OCI-LY7 (cell line): ENCODE measurements at regions not wholly inside any gene's neighbourhood (a gene's known extent, or its start where the extent isn't known, plus 50 kb on each side); places are given as distances from the start of the nearest gene placed in this dataset.

Source experiments
- BruUV-seq: library from RNA; stranded (reverse); fragments of 400-500 nt; replicated peaks from 2 replicates; lab custom pipeline; 2021; lab: Mats Ljungman, UMichigan
- CTCF ChIA-PET: fragments of 300-600 bp; sonication (Branson Sonifier 250); formaldehyde crosslinking; loops from one replicate; lab custom pipeline; 2022; ENCODE audit warnings: antibody characterized with exemption; ENCODE audit not compliant: unreplicated experiment; lab: Charles Lee
- POLR2A ChIA-PET: fragments of 300-600 bp; sonication (Branson Sonifier 250); formaldehyde crosslinking; loops from one replicate; lab custom pipeline; 2022; ENCODE audit warnings: antibody characterized with exemption; lab: Charles Lee
- DNase-seq: peaks from one replicate; pipeline ENCODE4 v3.0.0-alpha.2; 2015; ENCODE audit warnings: low spot score
- H2AFZ ChIP-seq: fragments of 200-600 bp; sonication (generic), shearing (Covaris generic); 2 replicates; pipeline ENCODE4 v1.6.1; 2014; ENCODE audit warnings: mild to moderate bottlenecking, antibody characterized with exemption, low read length, moderate library complexity
- H3K27ac ChIP-seq: fragments of 200-600 bp; sonication (generic); 2 replicates; pipeline ENCODE4 v1.5.1; 2014; ENCODE audit warnings: mixed run types, low read depth, mild to moderate bottlenecking, moderate library complexity, low read length, inconsistent platforms; ENCODE audit not compliant: poor library complexity, severe bottlenecking
- H3K36me3 ChIP-seq: fragments of 200-600 bp; sonication (generic); 2 replicates; pipeline ENCODE4 v1.6.1; 2014; ENCODE audit warnings: mild to moderate bottlenecking, antibody characterized with exemption, low read length, moderate library complexity, mixed read lengths; ENCODE audit not compliant: insufficient read depth
- H3K4me1 ChIP-seq: fragments of 200-600 bp; sonication (generic); 2 replicates; pipeline ENCODE4 v1.5.1; 2014; ENCODE audit warnings: mild to moderate bottlenecking, low read length; ENCODE audit not compliant: insufficient read depth, poor library complexity, severe bottlenecking
- H3K4me2 ChIP-seq: fragments of 200-600 bp; sonication (generic); 2 replicates; pipeline ENCODE4 v1.6.1; 2014; ENCODE audit warnings: mild to moderate bottlenecking, low read length
- H3K4me3 ChIP-seq: fragments of 200-600 bp; sonication (generic); 2 replicates; pipeline ENCODE4 v1.5.1; 2014; ENCODE audit warnings: mild to moderate bottlenecking, low read depth, low read length; ENCODE audit not compliant: poor library complexity, severe bottlenecking
- H3K79me2 ChIP-seq: fragments of 200-600 bp; sonication (generic); 2 replicates; pipeline ENCODE4 v1.6.1; 2016; ENCODE audit warnings: low read depth, mild to moderate bottlenecking, low read length, moderate library complexity, mixed read lengths; ENCODE audit not compliant: insufficient read depth
- H3K9me2 ChIP-seq: fragments of 200-600 bp; sonication (generic); 2 replicates; pipeline ENCODE4 v1.6.1; 2016; ENCODE audit warnings: mild to moderate bottlenecking, low read length, mixed read lengths; ENCODE audit not compliant: insufficient read depth
- H3K9me3 ChIP-seq: fragments of 200-600 bp; sonication (generic); 2 replicates; pipeline ENCODE4 v1.6.1; 2014; ENCODE audit warnings: mild to moderate bottlenecking, mixed run types, low read length, mixed read lengths
- H4K20me1 ChIP-seq: fragments of 200-600 bp; sonication (generic); 2 replicates; pipeline ENCODE4 v1.6.1; 2014; ENCODE audit warnings: mild to moderate bottlenecking, antibody characterized with exemption, low read length, moderate library complexity, mixed read lengths; ENCODE audit not compliant: insufficient read depth
- EZH2phosphoT487 ChIP-seq: fragments of 200-600 bp; sonication (generic); IDR thresholded peaks from 2 replicates; pipeline ENCODE4 v1.6.1; 2018; ENCODE audit warnings: low read depth, borderline replicate concordance, mild to moderate bottlenecking, mixed run types, antibody characterized with exemption, low read length, moderate library complexity, mixed read lengths
- intact Hi-C: fragments of 100-400 bp; cut with micrococcal nuclease; formaldehyde crosslinking; loops from one replicate; pipeline ENCODE4 v1.10.0; 2022; ENCODE audit not compliant: unreplicated experiment
- TF ChIP-seq, protein P1 (sequence below): fragments of 200-600 bp; sonication (generic); conservative IDR thresholded peaks from 2 replicates; pipeline ENCODE4 v1.5.1; 2014; ENCODE audit warnings: mild to moderate bottlenecking, antibody characterized with exemption, low read length, moderate library complexity, mixed read lengths

DNA sequence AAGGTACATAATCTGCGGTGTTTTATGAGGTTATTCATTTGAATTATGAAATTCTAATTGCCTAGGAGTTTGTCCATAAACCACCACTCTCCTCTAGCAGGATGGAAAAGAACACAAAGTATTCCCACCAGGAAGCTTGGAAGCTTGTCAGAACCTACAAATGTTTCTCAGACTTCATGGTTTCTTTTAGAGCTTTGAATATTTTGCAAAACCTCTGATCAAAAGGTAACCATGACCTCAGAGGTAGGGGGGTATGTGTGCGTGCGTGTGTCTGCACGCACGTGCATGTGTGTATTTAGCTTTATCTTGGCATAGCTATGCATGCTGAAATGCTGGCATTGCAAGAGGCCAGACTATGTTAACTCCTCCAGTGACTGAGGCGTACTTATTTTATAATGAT, 847.0 kb downstream of the TLE1 start:
- intact Hi-C loops: no loop called here
- Histone ChIP-seq H3K4me2 (no peak overlapping the region), H4K20me1 (no peaks in the 10 kb centered on the region), H3K4me1 (no peaks in the 10 kb centered on the region), H3K9me3 (no peaks in the 10 kb centered on the region), H3K36me3 (no peaks in the 10 kb centered on the region), H3K27ac (no peak overlapping the region), H2AFZ (no peak overlapping the region), H3K9me2 (no peaks in the 10 kb centered on the region), H3K4me3 (no peak overlapping the region), H3K79me2 (no peaks in the 10 kb centered on the region)
- no TSS peak for BruUV-seq
- no peak for DNase-seq
- POLR2A ChIA-PET: no interaction called here
- no peak for TF ChIP-seq EZH2phosphoT487
- TF ChIP-seq, protein P1, sequence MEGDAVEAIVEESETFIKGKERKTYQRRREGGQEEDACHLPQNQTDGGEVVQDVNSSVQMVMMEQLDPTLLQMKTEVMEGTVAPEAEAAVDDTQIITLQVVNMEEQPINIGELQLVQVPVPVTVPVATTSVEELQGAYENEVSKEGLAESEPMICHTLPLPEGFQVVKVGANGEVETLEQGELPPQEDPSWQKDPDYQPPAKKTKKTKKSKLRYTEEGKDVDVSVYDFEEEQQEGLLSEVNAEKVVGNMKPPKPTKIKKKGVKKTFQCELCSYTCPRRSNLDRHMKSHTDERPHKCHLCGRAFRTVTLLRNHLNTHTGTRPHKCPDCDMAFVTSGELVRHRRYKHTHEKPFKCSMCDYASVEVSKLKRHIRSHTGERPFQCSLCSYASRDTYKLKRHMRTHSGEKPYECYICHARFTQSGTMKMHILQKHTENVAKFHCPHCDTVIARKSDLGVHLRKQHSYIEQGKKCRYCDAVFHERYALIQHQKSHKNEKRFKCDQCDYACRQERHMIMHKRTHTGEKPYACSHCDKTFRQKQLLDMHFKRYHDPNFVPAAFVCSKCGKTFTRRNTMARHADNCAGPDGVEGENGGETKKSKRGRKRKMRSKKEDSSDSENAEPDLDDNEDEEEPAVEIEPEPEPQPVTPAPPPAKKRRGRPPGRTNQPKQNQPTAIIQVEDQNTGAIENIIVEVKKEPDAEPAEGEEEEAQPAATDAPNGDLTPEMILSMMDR: no peak
- CTCF ChIA-PET: no interaction called here

DNA sequence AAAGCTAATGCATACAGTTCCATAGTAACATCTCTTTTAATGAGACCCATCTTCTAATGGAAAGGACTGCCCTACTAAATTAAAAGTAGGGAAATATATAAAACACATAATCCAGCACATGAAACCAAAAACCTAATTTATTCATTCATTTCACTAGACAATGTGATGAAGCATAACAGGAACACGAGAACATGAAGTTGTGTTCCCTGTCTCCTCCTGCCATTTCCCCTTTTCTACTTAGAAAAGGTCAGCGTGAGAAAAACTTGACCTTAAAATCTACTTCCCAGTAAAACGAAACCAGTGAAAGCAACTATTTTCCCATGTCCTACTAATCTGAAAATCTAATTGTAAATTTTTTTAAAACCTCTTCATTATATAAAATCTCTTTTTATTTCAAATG, 847.5 kb downstream of the TLE1 start:
- H3K27ac ChIP-seq: no peak overlapping the region
- no peak overlapping the region for H2AFZ ChIP-seq
- ChIA-PET CTCF (no interaction called here), POLR2A (no interaction called here)
- TF ChIP-seq EZH2phosphoT487: no peak
- BruUV-seq: no TSS peak
- intact Hi-C loops: no loop called here
- H3K9me3 ChIP-seq: no peaks in the 10 kb centered on the region
- H3K36me3 ChIP-seq: no peaks in the 10 kb centered on the region
- DNase-seq: no peak
- H3K4me1 ChIP-seq: no peaks in the 10 kb centered on the region
- no peak overlapping the region for H3K4me2 ChIP-seq
- no peaks in the 10 kb centered on the region for H3K79me2 ChIP-seq
- H3K9me2 ChIP-seq: no peaks in the 10 kb centered on the region
- no peaks in the 10 kb centered on the region for H4K20me1 ChIP-seq
- no peak overlapping the region for H3K4me3 ChIP-seq

DNA sequence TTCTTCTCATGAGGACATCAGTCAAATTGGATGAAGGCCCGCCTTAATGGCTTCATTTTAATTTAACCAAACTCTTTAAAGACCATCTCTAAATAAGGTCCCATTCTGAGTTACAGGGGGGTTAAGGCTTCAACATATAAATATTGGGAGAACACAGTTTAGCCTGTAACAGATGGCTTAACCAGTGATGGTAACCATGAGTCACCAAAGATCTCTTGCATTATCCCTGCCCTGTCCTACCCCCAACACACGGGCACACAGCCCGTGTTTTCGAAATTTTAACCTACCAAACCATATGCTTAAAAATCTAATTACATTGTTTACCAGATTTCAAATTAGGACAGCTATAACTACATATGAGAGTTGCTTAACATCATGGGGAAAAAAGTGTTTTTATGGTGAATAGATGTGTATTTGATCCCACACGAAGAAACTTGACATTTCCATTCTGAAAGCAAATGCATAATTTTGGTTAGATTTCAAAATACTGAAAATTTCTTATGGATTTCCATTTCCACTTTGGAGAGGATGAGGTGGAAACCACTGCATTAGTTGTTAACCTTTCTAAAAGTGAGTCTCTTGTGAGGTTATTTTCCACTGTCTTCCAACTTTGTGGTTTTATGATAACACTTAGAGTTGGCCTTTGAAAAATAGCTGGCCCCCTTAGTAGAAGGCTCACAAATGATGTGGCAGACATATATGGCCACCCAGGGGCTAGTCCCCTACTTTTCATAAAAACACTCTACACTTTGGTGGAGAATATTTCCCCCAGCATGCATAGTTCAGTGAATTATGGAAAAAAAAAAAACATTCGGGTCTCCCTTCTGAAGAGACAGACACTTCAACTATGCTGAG, 849.3 kb downstream of the TLE1 start:
- Histone ChIP-seq H4K20me1 (no peaks in the 10 kb centered on the region), H3K4me2 (no peak overlapping the region), H3K9me2 (no peaks in the 10 kb centered on the region), H2AFZ (no peak overlapping the region), H3K4me1 (no peaks in the 10 kb centered on the region), H3K79me2 (no peaks in the 10 kb centered on the region), H3K36me3 (no peaks in the 10 kb centered on the region), H3K9me3 (no peaks in the 10 kb centered on the region), H3K4me3 (no peak overlapping the region), H3K27ac (no peak overlapping the region)
- POLR2A ChIA-PET: no interaction called here
- CTCF ChIA-PET: no interaction called here
- TF ChIP-seq, protein P1: no peak
- no peak for TF ChIP-seq EZH2phosphoT487
- no TSS peak for BruUV-seq
- intact Hi-C loops: no loop called here
- DNase-seq: no peak
